Fibroblast of lung (primary cell): ENCODE measurements at regions not wholly inside any gene's neighbourhood (a gene's known extent, or its start where the extent isn't known, plus 50 kb on each side); places are given as distances from the start of the nearest gene placed in this dataset.

Experiments
- DNase-seq, 2 donors: peaks; one replicate each; pipeline versions ENCODE4 v3.0.0 to v3.0.0-alpha.2; 2010; ENCODE audit warnings: low read depth in 2 of 2
- H2AFZ ChIP-seq: 2 replicates; pipeline ENCODE4 v1.5.1; 2012; ENCODE audit warnings: low read length, control low read depth, inconsistent platforms
- H3K27ac ChIP-seq: 2 replicates; pipeline ENCODE4 v1.5.1; 2011; ENCODE audit warnings: low read length, control low read depth; ENCODE audit not compliant: insufficient read depth
- H3K27me3 ChIP-seq: 2 replicates; pipeline ENCODE4 v1.5.1; 2011; ENCODE audit warnings: mild to moderate bottlenecking, low read length; ENCODE audit not compliant: control insufficient read depth, insufficient read depth
- H3K36me3 ChIP-seq: 2 replicates; pipeline ENCODE4 v1.5.1; 2011; ENCODE audit warnings: low read length; ENCODE audit not compliant: control insufficient read depth, insufficient read depth
- H3K4me1 ChIP-seq: 2 replicates; pipeline ENCODE4 v1.5.1; 2011; ENCODE audit warnings: low read length; ENCODE audit not compliant: control insufficient read depth, insufficient read depth; ENCODE audit errors: extremely low read depth
- H3K4me2 ChIP-seq: 2 replicates; pipeline ENCODE4 v1.5.1; 2011; ENCODE audit warnings: low read length, control low read depth; ENCODE audit not compliant: insufficient read depth; ENCODE audit errors: extremely low read depth
- H3K4me3 ChIP-seq, 4 experiments: fragments of 200-600 bp in 1 of 4; sonication (generic) in 1 of 4; replicated peaks in 1 of 4; 2 replicates each; pipeline ENCODE4 v1.5.1; 2011 to 2016; ENCODE audit warnings: low read length in 4 of 4, low read depth in 3 of 4, mild to moderate bottlenecking in 3 of 4, control low read depth in 2 of 4, inconsistent platforms in 1 of 4, mixed read lengths in 1 of 4; ENCODE audit not compliant: insufficient read depth in 1 of 4; ENCODE audit errors: control extremely low read depth in 1 of 4
- H3K79me2 ChIP-seq: 2 replicates; pipeline ENCODE4 v1.5.1; 2012; ENCODE audit warnings: mild to moderate bottlenecking, low read length, inconsistent platforms; ENCODE audit not compliant: control insufficient read depth, insufficient read depth
- H3K9ac ChIP-seq: 2 replicates; pipeline ENCODE4 v1.5.1; 2011; ENCODE audit warnings: mild to moderate bottlenecking, low read length, control low read depth; ENCODE audit not compliant: insufficient read depth
- H3K9me3 ChIP-seq: 2 replicates; pipeline ENCODE4 v1.5.1; 2012; ENCODE audit warnings: low read depth, low read length; ENCODE audit not compliant: control insufficient read depth, insufficient read depth
- H4K20me1 ChIP-seq: 2 replicates; pipeline ENCODE4 v1.5.1; 2011; ENCODE audit warnings: low read length; ENCODE audit not compliant: control insufficient read depth, insufficient read depth; ENCODE audit errors: extremely low read depth
- EZH2 ChIP-seq: IDR thresholded peaks from 2 replicates; pipeline ENCODE4 v1.5.1; 2012; ENCODE audit warnings: low read length, control low read depth, mild to moderate bottlenecking; ENCODE audit errors: missing control alignments
- TF ChIP-seq, protein P1 (sequence below), 2 donors: IDR thresholded peaks in 1 of 2; conservative IDR thresholded peaks in 1 of 2; 1 replicate in 1 of 2; 2 replicates in 1 of 2; pipeline ENCODE4 v1.5.1; 2011 to 2012; ENCODE audit warnings: low read length in 2 of 2, control low read depth in 1 of 2, inconsistent platforms in 1 of 2, low read depth in 1 of 2, mild to moderate bottlenecking in 1 of 2

DNA sequence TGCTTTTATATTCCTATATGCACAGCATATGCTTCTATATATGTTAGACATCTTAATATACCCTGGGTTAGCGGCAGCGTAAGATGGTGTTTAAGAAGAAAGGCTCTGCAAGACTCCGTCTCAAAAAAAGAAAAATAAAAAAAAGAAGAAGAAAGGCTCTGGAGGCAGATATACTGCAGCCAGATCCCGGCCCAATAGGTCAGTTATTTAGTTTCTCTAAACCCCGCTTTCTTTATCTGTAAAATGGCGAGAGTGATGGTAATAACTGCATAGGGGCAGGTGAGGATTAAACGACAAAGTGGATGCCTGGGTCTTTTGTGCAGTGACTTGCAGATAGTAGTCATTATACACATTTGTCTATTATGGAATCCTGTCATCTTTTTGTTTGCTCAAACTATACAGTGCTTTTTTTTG lies 115.2 kb downstream of the NAA11 start:
- H3K4me1 ChIP-seq, result no peaks in the 10 kb centered on the region
- H3K27me3 ChIP-seq, result no peaks in the 10 kb centered on the region
- no peaks in the 10 kb centered on the region for H3K36me3 ChIP-seq
- no peak overlapping the region for H3K27ac ChIP-seq
- no peaks in the 10 kb centered on the region for H4K20me1 ChIP-seq
- no peak overlapping the region for H3K9ac ChIP-seq
- TF ChIP-seq, protein P1, sequence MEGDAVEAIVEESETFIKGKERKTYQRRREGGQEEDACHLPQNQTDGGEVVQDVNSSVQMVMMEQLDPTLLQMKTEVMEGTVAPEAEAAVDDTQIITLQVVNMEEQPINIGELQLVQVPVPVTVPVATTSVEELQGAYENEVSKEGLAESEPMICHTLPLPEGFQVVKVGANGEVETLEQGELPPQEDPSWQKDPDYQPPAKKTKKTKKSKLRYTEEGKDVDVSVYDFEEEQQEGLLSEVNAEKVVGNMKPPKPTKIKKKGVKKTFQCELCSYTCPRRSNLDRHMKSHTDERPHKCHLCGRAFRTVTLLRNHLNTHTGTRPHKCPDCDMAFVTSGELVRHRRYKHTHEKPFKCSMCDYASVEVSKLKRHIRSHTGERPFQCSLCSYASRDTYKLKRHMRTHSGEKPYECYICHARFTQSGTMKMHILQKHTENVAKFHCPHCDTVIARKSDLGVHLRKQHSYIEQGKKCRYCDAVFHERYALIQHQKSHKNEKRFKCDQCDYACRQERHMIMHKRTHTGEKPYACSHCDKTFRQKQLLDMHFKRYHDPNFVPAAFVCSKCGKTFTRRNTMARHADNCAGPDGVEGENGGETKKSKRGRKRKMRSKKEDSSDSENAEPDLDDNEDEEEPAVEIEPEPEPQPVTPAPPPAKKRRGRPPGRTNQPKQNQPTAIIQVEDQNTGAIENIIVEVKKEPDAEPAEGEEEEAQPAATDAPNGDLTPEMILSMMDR (conservative IDR thresholded peaks at IDR 0.05 in 1 of 2, IDR thresholded peaks at IDR 0.05 in 1 of 2; ENCODE audit: low read depth in 1 of 2, low read length in 2 of 2), result no peak
- TF ChIP-seq EZH2, result no peak
- DNase-seq, result no peak
- H3K4me2 ChIP-seq, result no peak overlapping the region
- H3K79me2 ChIP-seq, result no peaks in the 10 kb centered on the region
- no peaks in the 10 kb centered on the region for H3K9me3 ChIP-seq
- H2AFZ ChIP-seq, result no peak overlapping the region
- no peak overlapping the region for H3K4me3 ChIP-seq

DNA sequence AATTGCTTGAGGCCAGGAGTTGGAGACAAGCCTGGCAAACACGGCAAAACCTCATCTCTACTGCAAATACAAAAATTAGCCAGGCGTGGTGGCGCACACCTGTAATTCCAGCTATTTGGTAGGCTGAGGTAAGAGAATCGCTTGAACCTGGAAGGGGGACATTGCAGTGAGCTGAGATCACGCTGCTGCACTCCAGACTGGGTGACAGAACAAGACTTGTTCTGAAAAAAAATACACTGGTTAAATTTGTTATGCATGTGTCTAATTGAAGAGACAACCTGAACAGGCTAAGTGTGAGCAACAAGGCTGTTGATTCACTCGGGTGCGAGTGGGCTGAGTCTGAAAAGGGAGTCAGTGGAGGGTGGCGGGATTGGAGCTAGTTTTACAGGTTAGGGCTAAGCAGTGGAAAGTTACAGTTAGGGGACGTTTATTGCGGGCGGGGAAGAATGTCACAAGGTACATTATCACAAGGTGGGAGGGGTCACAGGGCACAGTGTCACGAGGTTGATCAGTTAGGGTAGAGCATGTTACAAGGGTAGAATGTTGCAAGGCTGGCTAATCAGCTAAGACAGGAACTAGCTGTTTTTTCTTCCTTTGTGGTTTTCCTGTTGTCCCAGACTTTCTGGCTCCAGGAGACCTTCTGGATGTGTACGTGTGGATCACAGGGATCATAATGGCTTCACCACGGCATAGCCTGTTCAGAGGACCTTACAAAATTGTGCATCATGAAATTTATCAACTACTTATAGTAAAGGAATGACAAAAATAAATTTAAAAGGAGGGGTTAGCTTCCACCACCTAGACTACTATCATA lies 115.8 kb downstream of the NAA11 start:
- H4K20me1 ChIP-seq, result no peaks in the 10 kb centered on the region
- H3K27me3 ChIP-seq, result no peaks in the 10 kb centered on the region
- no peaks in the 10 kb centered on the region for H3K9me3 ChIP-seq
- no peak overlapping the region for H2AFZ ChIP-seq
- H3K36me3 ChIP-seq, result no peaks in the 10 kb centered on the region
- no peak overlapping the region for H3K4me2 ChIP-seq
- H3K4me3 ChIP-seq, result no peak overlapping the region
- H3K79me2 ChIP-seq, result no peaks in the 10 kb centered on the region
- H3K27ac ChIP-seq, result no peak overlapping the region
- DNase-seq, result no peak
- H3K9ac ChIP-seq, result no peak overlapping the region
- TF ChIP-seq, protein P1 (conservative IDR thresholded peaks at IDR 0.05 in 1 of 2, IDR thresholded peaks at IDR 0.05 in 1 of 2; ENCODE audit: low read depth in 1 of 2, low read length in 2 of 2), result no peak
- no peak for TF ChIP-seq EZH2
- H3K4me1 ChIP-seq, result no peaks in the 10 kb centered on the region

- Histone ChIP-seq H4K20me1 (no peaks in the 10 kb centered on the region), H3K4me3 (no peak overlapping the region), H3K4me1 (no peaks in the 10 kb centered on the region), H3K79me2 (no peaks in the 10 kb centered on the region), H3K9me3 (no peaks in the 10 kb centered on the region), H3K4me2 (no peak overlapping the region), H3K27me3 (no peaks in the 10 kb centered on the region), H3K9ac (no peak overlapping the region), H3K36me3 (no peaks in the 10 kb centered on the region), H3K27ac (no peak overlapping the region), H2AFZ (no peak overlapping the region)
- no peak for DNase-seq
- TF ChIP-seq, protein P1 (conservative IDR thresholded peaks at IDR 0.05 in 1 of 2, IDR thresholded peaks at IDR 0.05 in 1 of 2; ENCODE audit: low read depth in 1 of 2, low read length in 2 of 2), result no peak
- no peak for TF ChIP-seq EZH2
Measured at GRCh38 chr4:79209081-79209480, 116.8 kb downstream of the NAA11 start.
